Stomach (tissue), 4 donors: ENCODE measurements at regions not wholly inside any gene's neighbourhood (a gene's known extent, or its start where the extent isn't known, plus 50 kb on each side); places are given as distances from the start of the nearest gene placed in this dataset.

Experiments used
- EP300 ChIP-seq: sonication (generic); formaldehyde crosslinking; IDR thresholded peaks from one replicate; pipeline ENCODE4 v1.6.1; 2017; ENCODE audit warnings: antibody characterized with exemption
- POLR2A ChIP-seq, 4 donors: fragments of 450-650 bp; IDR thresholded peaks; one replicate each; pipeline ENCODE4 v1.6.1; 2016; ENCODE audit warnings: antibody characterized with exemption in 4 of 4, control low read depth in 2 of 4, mild to moderate bottlenecking in 1 of 4, moderate library complexity in 1 of 4
- POLR2AphosphoS5 ChIP-seq, 3 donors: sonication (generic); formaldehyde crosslinking; IDR thresholded peaks; one replicate each; pipeline ENCODE4 v1.6.1; 2016; ENCODE audit warnings: antibody characterized with exemption in 3 of 3
- TF ChIP-seq, protein P1 (sequence below), 7 experiments: fragments of 450-650 bp in 4 of 7; fragments of 200-600 bp in 3 of 7; sonication (generic) in 3 of 7; IDR thresholded peaks; one replicate each; pipeline ENCODE4 v1.5.1; 2016 to 2019; ENCODE audit warnings: antibody characterized with exemption in 7 of 7, control low read depth in 2 of 7, mild to moderate bottlenecking in 1 of 7

DNA sequence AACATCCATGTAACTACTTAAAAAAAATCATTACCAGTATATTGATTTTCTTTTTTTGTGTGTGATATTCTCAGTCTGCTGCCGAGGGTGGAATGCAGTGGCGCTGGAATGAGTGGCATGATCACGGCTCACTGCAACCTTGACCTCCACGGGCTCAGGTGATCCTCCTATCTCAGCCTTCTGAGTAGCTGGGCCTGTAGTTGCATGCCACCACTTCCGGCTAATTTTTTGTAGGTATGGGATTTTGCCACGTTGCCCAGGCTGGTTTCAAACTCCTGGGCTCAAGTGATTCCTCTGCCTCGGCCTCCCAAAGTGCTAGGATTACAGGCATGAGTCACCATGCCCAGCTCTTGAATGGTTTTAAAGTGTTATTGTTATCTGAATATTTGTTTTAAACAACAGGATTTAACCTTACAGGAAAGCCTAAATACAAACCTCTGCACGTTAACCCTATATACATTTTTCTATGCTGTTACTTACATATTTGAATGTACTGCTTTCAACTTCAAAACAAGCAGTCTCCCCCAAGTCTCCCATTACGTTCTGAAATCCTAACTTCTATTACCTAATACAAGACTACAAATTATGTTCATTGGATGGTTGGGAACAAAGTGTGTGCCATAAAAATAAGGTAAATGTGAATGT lies 61.7 kb downstream of the KPNA2 start:
- TF ChIP-seq, protein P1, sequence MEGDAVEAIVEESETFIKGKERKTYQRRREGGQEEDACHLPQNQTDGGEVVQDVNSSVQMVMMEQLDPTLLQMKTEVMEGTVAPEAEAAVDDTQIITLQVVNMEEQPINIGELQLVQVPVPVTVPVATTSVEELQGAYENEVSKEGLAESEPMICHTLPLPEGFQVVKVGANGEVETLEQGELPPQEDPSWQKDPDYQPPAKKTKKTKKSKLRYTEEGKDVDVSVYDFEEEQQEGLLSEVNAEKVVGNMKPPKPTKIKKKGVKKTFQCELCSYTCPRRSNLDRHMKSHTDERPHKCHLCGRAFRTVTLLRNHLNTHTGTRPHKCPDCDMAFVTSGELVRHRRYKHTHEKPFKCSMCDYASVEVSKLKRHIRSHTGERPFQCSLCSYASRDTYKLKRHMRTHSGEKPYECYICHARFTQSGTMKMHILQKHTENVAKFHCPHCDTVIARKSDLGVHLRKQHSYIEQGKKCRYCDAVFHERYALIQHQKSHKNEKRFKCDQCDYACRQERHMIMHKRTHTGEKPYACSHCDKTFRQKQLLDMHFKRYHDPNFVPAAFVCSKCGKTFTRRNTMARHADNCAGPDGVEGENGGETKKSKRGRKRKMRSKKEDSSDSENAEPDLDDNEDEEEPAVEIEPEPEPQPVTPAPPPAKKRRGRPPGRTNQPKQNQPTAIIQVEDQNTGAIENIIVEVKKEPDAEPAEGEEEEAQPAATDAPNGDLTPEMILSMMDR (IDR thresholded peaks at IDR 0.05): no peak
- no peak for TF ChIP-seq POLR2A (IDR thresholded peaks at IDR 0.05)
- no peak for TF ChIP-seq EP300
- no peak for TF ChIP-seq POLR2AphosphoS5 (IDR thresholded peaks at IDR 0.05)
